ENCODE measurements at regions not wholly inside any gene's neighbourhood (a gene's known extent, or its start where the extent isn't known, plus 50 kb on each side); places are given as distances from the start of the nearest gene placed in this dataset.
"Not testable (repeated sequence)": the region's sequence is repeated elsewhere in the genome, so short reads cannot be mapped to it uniquely, and the experiment has no call there.

- not testable (repeated sequence) for TF ChIP-seq CTCF (IDR thresholded peaks at IDR 0.05; ENCODE audit: insufficient read depth, low read length); POLR2AphosphoS5 (IDR thresholded peaks at IDR 0.05; ENCODE audit: low read depth)
These were observed 76.5 kb upstream of the NR5A2 start for GRCh38 chr1:199951005-199951404.

Measured in HL-60 (cell line).